Inferior parietal cortex (tissue), 1 donor: ENCODE measurements at regions not wholly inside any gene's neighbourhood (a gene's known extent, or its start where the extent isn't known, plus 50 kb on each side); places are given as distances from the start of the nearest gene placed in this dataset.

Experiments
- DNase-seq: peaks from one replicate; pipeline ENCODE4 v3.0.0-alpha.2; 2016; ENCODE audit errors: extremely low spot score

GRCh38 chr13:29999492-30000369 is 149.3 kb upstream of the UBL3 start:
- DNase-seq = no peak

- no peak for DNase-seq
Measured at GRCh38 chr13:29996316-29996715, 145.9 kb upstream of the UBL3 start.

DNA sequence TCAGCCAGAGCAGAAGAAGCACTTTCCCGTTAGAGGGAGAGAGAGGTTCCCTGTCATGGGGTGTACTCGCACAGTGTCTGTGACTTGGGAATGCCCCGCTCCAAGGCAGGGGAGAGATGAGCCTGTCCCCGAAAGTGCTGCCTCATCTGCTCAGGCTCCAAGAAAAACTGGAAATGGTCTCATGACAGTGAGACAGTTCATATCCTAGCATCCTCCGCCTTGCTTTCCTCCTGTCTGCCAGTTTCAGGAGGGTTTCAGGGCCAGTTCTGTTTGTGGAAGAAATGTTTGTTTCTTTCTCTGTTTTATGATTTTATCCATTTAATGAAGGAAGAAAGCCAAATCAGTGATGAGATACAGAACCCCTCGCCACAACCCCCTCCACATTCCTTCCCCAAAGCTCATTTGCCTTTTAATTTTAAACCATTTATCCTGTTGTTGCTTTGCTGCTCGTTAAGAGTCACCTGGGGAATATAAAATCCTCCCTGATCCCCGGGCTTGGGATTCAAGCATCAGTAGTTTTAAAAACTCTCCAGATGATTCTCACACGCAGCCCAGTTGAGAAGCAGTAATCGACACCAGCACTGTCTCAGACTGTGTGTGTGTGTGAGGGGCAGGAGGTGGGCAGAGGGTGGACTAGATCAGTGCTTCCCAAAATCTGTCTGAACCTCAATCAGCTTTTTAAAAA is 144.6 kb upstream of the UBL3 start:
- DNase-seq = no peak

DNA sequence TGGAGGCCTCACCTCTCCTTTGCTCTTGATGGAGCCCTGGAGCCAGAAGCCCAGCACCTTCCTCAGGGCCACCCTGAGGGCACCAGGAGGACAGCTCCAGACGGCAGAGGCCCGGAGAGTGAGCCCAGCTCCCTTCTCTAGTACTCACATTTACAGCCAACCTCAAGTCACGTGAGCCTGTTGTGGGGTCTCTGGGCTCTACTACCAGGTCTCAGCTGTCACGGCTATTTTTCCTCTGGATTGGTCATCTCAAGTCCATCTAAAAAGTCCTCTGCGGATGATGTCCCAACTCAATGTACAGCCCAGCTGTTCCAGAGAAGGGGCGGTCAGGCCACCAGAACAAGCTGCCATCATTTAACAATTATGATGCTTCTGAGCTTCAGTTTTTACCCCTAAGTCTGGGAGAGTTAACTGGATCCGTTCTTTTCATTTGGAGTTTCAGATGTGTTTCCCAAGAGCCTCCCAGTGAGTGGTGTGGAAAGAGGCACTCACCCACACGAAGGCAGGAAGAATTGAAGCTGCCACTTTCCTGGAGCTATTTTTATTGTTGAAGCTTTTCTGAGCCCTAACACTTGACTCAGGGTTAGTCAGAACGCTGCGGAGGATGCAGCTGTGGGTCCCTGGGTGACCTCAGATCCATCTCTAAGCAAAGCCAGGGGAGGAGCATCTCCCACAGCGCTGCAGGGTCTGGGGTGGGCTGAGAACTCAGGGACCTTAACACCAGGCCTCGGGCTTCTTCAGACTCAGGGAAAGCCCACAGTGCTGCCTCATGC is 143.5 kb upstream of the UBL3 start:
- no peak for DNase-seq

GRCh38 chr13:29993196-29993595 is 142.8 kb upstream of the UBL3 start:
- no peak for DNase-seq

DNA sequence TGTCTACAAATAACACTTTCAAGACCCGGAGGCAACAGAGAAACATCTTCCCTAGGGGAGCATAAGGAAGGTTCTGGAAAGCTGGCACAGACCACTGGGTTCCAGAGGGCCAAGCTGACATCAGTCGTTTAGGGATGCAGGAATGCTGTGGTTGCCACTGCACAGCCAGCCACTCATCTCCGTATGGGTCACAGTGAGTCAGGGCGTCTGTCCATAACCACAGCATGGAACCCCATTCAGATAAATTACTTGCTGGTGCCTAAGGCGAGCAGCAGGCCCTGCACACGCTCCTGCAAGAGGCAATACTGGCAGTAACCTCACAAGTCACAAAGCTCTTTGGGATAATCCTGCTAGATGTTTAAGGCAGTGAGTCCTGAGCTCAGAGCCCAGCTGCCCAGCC is 140.9 kb upstream of the UBL3 start:
- no peak for DNase-seq

GRCh38 chr13:29987340-29987739 is 136.9 kb upstream of the UBL3 start:
- DNase-seq = no peak

DNA sequence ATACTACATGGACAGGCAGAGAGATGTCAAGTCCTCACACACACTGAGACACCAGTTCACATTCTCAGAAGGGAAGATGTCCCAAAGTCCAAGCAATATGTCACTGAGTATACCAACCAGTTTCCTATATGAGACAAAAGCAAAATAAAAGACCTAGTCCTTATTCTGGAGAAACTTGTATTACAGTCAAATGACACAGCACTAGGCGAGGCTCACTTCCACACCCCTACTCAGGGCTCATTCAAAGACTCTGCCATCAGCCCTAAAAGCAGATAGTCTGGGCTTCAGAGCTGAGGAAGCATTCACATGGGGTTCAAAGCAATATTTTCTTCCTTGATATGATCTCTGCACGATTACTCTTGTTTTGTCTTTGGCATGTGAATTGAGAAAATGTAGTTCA is 129.9 kb upstream of the UBL3 start:
- DNase-seq = no peak

DNA sequence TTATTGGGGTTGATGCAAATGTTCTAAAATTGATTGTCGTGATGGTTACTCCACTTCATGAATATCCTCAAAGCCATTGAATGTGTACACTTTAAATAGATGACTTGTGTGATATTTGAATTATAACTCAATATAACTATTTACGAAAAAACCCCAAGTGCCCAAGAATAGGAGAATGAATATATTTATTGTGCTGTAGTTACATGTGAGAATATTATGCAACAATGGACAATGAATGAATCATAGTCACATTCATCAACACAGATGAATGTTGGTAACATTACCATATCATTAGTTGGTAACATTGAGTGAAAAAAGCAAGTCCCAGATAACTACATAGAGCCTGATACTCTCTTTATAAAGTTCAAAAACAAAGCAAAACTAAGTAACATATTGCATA is 127.8 kb upstream of the UBL3 start:
- DNase-seq = no peak

GRCh38 chr13:29977476-29978120 is 127.2 kb upstream of the UBL3 start:
- DNase-seq = no peak

DNA sequence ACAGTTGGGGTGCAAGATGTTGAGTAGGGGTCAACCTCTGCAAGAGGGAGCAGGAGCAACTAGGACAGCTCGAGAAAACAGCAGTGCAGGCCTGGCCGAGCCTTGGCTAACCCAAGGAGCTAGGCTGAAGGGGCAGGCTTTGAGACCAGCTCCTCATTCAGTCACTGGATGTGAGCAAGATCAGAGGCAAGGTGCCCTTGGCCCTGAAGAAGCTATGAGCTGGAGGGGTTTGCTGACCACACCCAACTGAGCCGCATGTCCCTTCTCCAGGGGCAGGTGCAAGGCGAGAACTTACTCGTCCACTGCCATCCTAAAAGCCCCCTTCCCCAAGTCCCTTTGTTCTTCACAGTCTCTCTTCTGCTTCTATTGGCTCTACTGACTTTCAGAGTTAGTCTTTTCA is 126.1 kb upstream of the UBL3 start:
- DNase-seq = no peak

DNA sequence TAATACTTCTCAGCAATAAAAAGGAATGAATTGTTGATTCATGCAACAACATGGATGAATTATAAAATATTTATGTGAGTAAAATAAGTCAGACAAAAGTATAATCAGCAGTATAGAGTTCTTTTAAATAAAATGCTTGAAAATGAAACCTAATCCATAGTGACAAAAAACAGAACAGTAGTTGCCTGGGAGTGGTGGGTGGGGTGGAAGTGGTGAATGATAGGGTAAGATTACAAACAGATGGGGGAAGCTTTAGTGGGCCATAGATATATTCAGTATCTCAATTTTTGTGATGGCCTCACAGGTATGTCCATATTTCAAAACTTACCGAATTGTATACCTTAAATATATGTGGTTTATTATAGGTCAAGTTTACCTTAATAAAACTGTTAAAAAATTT is 124.9 kb upstream of the UBL3 start:
- DNase-seq = no peak

DNA sequence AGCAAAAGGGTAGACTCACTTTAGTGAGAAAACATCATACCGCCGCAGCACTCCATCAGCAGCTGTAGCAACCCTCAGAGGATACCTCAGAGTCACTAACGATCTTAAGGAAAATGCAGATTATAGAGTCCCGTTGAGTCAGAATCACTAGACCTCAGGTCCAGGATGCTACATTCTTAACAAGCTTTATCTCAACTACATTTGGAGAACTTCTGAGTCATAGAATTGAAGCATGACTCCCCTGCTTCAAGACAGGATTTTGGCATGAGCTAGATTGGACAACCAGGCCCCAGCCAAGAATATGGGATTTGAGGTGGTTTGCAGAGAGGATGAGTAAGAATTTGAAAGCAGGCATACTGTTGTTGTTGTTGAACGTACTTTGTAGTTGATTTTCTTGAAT is 118.9 kb upstream of the UBL3 start:
- no peak for DNase-seq

DNA sequence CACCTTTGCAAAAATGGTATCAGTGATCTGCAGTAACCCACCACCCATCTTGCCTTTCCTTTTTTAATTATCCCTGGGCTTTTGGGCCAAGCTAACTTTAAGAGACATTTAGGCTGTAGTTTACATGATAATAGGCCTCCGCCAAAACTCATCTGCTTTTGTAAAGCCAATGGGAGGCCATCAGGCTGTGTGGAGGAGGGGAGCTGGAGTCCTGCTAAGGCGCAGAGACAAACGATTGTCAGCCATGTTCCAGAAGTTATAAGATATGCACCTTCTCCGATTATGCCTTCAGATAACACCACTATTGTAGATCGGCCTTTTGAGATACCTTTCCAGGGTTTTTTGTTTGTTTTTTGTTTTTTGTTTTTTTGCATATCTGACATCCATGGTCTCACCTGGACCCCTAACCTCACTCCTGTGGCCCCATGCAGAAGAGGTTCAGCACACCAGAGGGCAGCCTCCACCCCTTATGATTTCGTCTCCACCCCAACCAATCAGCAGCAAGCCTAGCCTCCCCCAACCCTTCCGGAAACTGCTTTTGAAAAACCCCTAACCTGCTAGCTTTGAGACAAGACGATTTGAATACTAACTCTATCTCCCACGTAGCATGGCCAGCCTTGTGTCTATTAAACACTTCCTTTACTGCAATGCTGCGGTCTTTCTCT is 113.9 kb upstream of the UBL3 start:
- DNase-seq = no peak

GRCh38 chr13:29963089-29963488 is 112.7 kb upstream of the UBL3 start:
- DNase-seq = no peak

GRCh38 chr13:29961036-29961670 is 110.7 kb upstream of the UBL3 start:
- DNase-seq = no peak

GRCh38 chr13:29959603-29960002 is 109.2 kb upstream of the UBL3 start:
- no peak for DNase-seq

DNA sequence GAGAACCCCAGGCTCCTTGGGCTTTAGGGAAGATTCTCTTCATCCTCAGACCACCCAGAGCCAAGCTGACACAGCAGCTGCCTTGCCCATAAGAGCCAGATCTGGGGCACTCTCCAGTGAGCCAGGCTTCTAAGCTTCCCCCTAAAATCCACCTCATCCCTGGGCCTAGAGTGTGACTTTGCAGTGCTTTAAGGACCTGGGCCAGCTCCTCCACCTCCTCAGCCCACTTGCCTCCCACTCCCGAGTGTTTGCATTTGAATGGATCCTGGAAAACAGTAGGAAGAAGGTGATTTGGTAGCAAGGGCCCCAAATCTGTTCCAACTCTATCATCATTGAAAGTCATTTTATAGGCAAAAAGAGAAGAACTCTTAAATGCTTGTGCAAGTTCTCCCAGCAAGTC is 108.7 kb upstream of the UBL3 start:
- DNase-seq = no peak

DNA sequence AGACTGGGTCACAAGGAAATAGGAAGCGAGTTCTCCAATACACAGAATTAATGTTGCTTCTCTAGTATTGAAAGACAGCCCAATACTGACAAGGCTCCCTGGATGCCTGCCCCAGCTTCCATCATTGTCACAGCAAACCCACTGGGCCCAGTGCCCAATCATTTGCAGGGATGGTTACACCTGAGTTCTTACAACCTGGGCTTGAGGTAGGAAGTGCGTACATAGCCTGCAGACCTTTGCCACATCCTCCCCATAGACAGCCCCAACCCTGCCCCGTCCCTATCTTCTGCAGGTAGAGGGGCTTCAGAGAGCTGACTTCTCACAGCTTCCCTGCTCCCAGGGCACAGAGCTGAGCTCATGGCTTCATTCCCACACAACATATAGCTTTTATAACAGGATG is 108.1 kb upstream of the UBL3 start:
- DNase-seq = no peak

- DNase-seq = no peak
Measured at GRCh38 chr13:29957320-29957719, 106.9 kb upstream of the UBL3 start.

- DNase-seq = no peak
Measured at GRCh38 chr13:29956853-29957252, 106.4 kb upstream of the UBL3 start.
